ENCODE measurements at regions not wholly inside any gene's neighbourhood (a gene's known extent, or its start where the extent isn't known, plus 50 kb on each side); places are given as distances from the start of the nearest gene placed in this dataset.

- DNase-seq (no peak), ATAC-seq (no peak)
- intact Hi-C loops (cut with DNase I; ENCODE audit: low total_unique reads) = no loop called here
- no peak overlapping the region for H3K27ac ChIP-seq
- no peaks in the 10 kb centered on the region for H3K27me3 ChIP-seq
- no peak overlapping the region for H3K4me3 ChIP-seq
- in situ Hi-C loops (cut with MboI; ENCODE audit: low sequenced_read_pairs in 4 of 4) = no loop called here
- H3K9me3 ChIP-seq = no peaks in the 10 kb centered on the region
- TF ChIP-seq POLR2A (IDR thresholded peaks at IDR 0.05) = no peak
- TF ChIP-seq, protein P1, sequence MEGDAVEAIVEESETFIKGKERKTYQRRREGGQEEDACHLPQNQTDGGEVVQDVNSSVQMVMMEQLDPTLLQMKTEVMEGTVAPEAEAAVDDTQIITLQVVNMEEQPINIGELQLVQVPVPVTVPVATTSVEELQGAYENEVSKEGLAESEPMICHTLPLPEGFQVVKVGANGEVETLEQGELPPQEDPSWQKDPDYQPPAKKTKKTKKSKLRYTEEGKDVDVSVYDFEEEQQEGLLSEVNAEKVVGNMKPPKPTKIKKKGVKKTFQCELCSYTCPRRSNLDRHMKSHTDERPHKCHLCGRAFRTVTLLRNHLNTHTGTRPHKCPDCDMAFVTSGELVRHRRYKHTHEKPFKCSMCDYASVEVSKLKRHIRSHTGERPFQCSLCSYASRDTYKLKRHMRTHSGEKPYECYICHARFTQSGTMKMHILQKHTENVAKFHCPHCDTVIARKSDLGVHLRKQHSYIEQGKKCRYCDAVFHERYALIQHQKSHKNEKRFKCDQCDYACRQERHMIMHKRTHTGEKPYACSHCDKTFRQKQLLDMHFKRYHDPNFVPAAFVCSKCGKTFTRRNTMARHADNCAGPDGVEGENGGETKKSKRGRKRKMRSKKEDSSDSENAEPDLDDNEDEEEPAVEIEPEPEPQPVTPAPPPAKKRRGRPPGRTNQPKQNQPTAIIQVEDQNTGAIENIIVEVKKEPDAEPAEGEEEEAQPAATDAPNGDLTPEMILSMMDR (IDR thresholded peaks at IDR 0.05 in 4 of 5, conservative IDR thresholded peaks at IDR 0.05 in 1 of 5) = no peak
- no peaks in the 10 kb centered on the region for H3K36me3 ChIP-seq
- no peaks in the 10 kb centered on the region for H3K4me1 ChIP-seq
These were observed 317.7 kb upstream of the DPH6 start for GRCh38 chr15:35863655-35864054.

- TF ChIP-seq, protein P1 (IDR thresholded peaks at IDR 0.05 in 4 of 5, conservative IDR thresholded peaks at IDR 0.05 in 1 of 5) = no peak
- no peak for TF ChIP-seq POLR2A (IDR thresholded peaks at IDR 0.05)
- Histone ChIP-seq H3K4me1 (no peaks in the 10 kb centered on the region), H3K27ac (no peak overlapping the region), H3K9me3 (no peaks in the 10 kb centered on the region), H3K27me3 (no peaks in the 10 kb centered on the region), H3K36me3 (no peaks in the 10 kb centered on the region), H3K4me3 (no peak overlapping the region)
- in situ Hi-C loops (cut with MboI; ENCODE audit: low sequenced_read_pairs in 4 of 4) (no loop called here), intact Hi-C loops (cut with DNase I; ENCODE audit: low total_unique reads) (no loop called here)
- DNase-seq (no peak), ATAC-seq (no peak)
These were observed 321.4 kb upstream of the DPH6 start for GRCh38 chr15:35867356-35867755.

DNA sequence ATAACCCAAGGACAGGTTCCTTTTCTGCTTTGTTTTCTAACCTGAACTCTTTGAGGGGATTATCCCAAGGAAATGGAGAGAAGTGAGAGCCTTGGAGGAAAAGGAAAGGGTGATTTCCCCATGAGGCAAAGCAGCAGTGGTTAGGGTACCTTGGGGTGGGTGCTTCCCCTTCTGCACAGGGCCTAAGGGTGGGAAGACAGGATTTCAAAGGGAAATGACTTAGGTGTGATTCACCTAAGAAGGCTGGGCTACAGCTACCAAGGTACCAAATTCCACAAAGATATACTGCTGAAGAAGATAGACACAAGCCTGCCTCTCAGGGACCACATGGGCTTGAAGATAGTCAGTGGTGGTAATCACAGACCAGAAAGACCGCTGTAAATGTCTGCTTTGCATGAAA, 325.3 kb upstream of the DPH6 start:
- TF ChIP-seq, protein P1 (IDR thresholded peaks at IDR 0.05 in 4 of 5, conservative IDR thresholded peaks at IDR 0.05 in 1 of 5) = no peak
- no peak for TF ChIP-seq POLR2A (IDR thresholded peaks at IDR 0.05)
- no peak for ATAC-seq
- Histone ChIP-seq H3K9me3 (no peaks in the 10 kb centered on the region), H3K27me3 (no peaks in the 10 kb centered on the region), H3K36me3 (no peaks in the 10 kb centered on the region), H3K4me1 (no peaks in the 10 kb centered on the region), H3K4me3 (no peak overlapping the region), H3K27ac (no peak overlapping the region)
- intact Hi-C loops (cut with DNase I; ENCODE audit: low total_unique reads) (no loop called here), in situ Hi-C loops (cut with MboI; ENCODE audit: low sequenced_read_pairs in 4 of 4) (no loop called here)
- DNase-seq = no peak

- in situ Hi-C loops (cut with MboI; ENCODE audit: low sequenced_read_pairs in 4 of 4) = no loop called here
- Histone ChIP-seq H3K27ac (no peak overlapping the region), H3K4me1 (no peaks in the 10 kb centered on the region), H3K9me3 (no peaks in the 10 kb centered on the region), H3K36me3 (no peaks in the 10 kb centered on the region), H3K4me3 (no peak overlapping the region), H3K27me3 (no peaks in the 10 kb centered on the region)
- DNase-seq = no peak
- intact Hi-C loops (cut with DNase I; ENCODE audit: low total_unique reads) = no loop called here
- ATAC-seq = no peak
- TF ChIP-seq, protein P1 (IDR thresholded peaks at IDR 0.05 in 4 of 5, conservative IDR thresholded peaks at IDR 0.05 in 1 of 5) = no peak
- no peak for TF ChIP-seq POLR2A (IDR thresholded peaks at IDR 0.05)
These were observed 325.8 kb upstream of the DPH6 start for GRCh38 chr15:35871812-35872211.

DNA sequence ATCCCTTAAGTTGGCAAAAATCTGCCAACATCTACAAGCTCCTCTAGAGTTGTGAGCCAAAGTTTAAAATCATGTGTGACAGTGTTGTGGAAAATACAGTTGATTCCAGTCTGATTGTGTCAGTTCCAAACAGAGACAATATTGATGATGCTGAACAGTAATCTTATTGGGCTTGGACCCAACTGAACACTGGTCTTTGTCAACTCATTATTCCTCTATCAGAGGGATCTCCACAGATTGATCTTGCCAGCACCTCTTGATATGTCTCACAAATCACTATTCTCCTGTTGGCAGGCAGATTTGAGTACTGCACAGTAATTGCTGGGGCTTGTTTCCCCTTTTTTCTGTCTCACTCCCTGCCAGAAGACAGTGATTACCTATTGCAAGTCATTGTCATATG, 326.6 kb upstream of the DPH6 start:
- TF ChIP-seq, protein P1 (IDR thresholded peaks at IDR 0.05 in 4 of 5, conservative IDR thresholded peaks at IDR 0.05 in 1 of 5) = no peak
- no peak for TF ChIP-seq POLR2A (IDR thresholded peaks at IDR 0.05)

More for the DNA sequence above, 326.6 kb upstream of the DPH6 start:
- no peak for ATAC-seq
- Histone ChIP-seq H3K4me1 (no peaks in the 10 kb centered on the region), H3K36me3 (no peaks in the 10 kb centered on the region), H3K9me3 (no peaks in the 10 kb centered on the region), H3K4me3 (no peak overlapping the region), H3K27ac (no peak overlapping the region), H3K27me3 (no peaks in the 10 kb centered on the region)
- in situ Hi-C loops (cut with MboI; ENCODE audit: low sequenced_read_pairs in 4 of 4) = no loop called here
- intact Hi-C loops (cut with DNase I; ENCODE audit: low total_unique reads) = no loop called here
- no peak for DNase-seq
